ENCODE measurements at regions not wholly inside any gene's neighbourhood (a gene's known extent, or its start where the extent isn't known, plus 50 kb on each side); places are given as distances from the start of the nearest gene placed in this dataset.

DNA sequence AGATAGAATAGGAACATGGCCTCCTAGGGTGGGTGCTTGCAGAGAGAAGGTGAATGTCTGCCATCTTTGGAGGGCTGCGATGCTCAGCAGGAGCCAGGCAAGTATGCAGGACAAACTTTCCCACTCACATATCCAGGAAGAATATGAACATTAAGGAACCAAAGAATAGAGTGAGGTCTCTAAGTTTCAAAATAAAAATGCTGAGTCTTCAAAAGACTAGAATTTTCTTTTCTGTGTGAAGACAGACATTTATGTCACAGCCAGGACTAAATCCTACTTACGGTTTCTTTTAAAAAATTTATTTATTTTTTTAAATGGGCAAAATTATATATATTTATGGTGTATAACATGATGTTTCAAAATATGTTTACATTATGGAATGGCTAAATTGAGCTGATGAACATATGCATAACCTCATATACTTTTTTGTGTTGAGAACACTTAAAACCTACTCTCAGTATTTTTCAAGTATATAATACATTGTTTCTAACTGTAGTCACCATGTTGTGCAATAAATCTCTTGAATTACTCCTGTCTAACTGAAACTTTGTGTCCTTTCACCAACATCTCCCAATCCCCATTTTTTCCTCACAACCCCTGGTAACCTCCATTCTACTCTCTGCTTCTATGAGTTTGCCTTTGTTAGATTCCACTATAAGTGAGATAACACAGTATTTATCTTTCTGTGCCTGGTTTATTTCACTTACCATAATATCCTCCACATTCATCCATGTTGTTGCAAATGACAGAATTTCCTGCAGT is 177.8 kb upstream of the HAND2 start:
- TF ChIP-seq, protein P1, sequence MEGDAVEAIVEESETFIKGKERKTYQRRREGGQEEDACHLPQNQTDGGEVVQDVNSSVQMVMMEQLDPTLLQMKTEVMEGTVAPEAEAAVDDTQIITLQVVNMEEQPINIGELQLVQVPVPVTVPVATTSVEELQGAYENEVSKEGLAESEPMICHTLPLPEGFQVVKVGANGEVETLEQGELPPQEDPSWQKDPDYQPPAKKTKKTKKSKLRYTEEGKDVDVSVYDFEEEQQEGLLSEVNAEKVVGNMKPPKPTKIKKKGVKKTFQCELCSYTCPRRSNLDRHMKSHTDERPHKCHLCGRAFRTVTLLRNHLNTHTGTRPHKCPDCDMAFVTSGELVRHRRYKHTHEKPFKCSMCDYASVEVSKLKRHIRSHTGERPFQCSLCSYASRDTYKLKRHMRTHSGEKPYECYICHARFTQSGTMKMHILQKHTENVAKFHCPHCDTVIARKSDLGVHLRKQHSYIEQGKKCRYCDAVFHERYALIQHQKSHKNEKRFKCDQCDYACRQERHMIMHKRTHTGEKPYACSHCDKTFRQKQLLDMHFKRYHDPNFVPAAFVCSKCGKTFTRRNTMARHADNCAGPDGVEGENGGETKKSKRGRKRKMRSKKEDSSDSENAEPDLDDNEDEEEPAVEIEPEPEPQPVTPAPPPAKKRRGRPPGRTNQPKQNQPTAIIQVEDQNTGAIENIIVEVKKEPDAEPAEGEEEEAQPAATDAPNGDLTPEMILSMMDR (IDR thresholded peaks at IDR 0.05), result no peak
- no peak for TF ChIP-seq POLR2A (IDR thresholded peaks at IDR 0.05)
- no peak for TF ChIP-seq POLR2AphosphoS5 (IDR thresholded peaks at IDR 0.05)
